ENCODE measurements at regions not wholly inside any gene's neighbourhood (a gene's known extent, or its start where the extent isn't known, plus 50 kb on each side); places are given as distances from the start of the nearest gene placed in this dataset.

DNA sequence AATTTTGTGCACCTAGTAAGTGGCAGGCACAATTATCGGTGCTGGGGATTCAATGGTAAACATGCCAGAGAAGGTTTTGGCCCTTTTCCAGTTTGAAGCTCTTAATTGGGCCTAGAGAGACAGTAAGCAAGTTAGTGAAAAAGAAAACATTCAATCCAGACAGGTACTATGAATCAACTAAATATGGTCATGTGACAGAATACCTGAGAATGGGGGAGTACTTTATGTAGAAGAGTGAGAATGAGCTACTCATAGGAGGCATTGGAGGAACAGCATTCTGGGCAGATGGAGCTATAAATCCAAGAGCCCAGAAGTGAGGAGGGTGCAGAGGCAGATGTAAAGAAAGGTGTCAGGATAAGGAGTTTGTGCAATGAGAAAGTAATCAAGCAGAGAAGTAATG is 1017.9 kb downstream of the ADGRL2 start:
- Mint-ChIP-seq H3K4me1 (ENCODE audit: low read depth, unreplicated experiment) (no peaks in the 10 kb centered on the region), H3K27me3 (ENCODE audit: unreplicated experiment) (no peaks in the 10 kb centered on the region), H3K9me3 (ENCODE audit: low read depth, unreplicated experiment) (peaks cover 3% of the 10 kb centered on the region), H3K4me3 (ENCODE audit: low read depth, unreplicated experiment) (no peak overlapping the region), H3K27ac (ENCODE audit: unreplicated experiment) (no peak overlapping the region), H3K36me3 (ENCODE audit: insufficient read depth, unreplicated experiment) (no peaks in the 10 kb centered on the region)
- DNase-seq: no peak
- intact Hi-C loops (cut with micrococcal nuclease; ENCODE audit: unreplicated experiment): no loop called here
- no TSS peak for BruUV-seq (replicated peaks)
- TF ChIP-seq, protein P1, sequence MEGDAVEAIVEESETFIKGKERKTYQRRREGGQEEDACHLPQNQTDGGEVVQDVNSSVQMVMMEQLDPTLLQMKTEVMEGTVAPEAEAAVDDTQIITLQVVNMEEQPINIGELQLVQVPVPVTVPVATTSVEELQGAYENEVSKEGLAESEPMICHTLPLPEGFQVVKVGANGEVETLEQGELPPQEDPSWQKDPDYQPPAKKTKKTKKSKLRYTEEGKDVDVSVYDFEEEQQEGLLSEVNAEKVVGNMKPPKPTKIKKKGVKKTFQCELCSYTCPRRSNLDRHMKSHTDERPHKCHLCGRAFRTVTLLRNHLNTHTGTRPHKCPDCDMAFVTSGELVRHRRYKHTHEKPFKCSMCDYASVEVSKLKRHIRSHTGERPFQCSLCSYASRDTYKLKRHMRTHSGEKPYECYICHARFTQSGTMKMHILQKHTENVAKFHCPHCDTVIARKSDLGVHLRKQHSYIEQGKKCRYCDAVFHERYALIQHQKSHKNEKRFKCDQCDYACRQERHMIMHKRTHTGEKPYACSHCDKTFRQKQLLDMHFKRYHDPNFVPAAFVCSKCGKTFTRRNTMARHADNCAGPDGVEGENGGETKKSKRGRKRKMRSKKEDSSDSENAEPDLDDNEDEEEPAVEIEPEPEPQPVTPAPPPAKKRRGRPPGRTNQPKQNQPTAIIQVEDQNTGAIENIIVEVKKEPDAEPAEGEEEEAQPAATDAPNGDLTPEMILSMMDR (IDR thresholded peaks at IDR 0.05; ENCODE audit: unreplicated experiment): no peak
- CTCF ChIA-PET: interaction anchor here (0.7 kb wide), 1 partner anchor 715 kb away, joined by 3 read pairs; no protein-coding TSS in a partner anchor

DNA sequence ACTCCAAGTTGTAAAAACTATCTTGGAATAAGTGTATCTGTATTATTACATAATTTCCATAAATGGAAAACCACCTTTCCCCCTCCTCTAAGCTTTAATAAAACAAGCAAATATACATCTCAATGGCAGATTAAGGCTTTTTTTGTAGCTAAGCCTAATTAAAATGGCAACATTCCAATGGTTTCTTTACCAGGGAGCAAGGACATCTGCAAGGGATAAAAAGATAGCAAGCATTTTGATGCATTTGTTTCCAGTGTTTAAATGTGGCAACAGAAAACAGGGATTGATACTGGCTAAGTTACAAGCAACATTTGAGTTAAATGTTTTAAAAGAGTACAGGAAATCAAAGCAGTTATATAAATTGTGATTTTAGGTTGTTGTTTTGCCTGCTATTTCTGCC is 1012.7 kb downstream of the ADGRL2 start:
- Mint-ChIP-seq H3K9me3 (ENCODE audit: low read depth, unreplicated experiment) (peaks cover 3% of the 10 kb centered on the region), H3K4me1 (ENCODE audit: low read depth, unreplicated experiment) (no peaks in the 10 kb centered on the region), H3K4me3 (ENCODE audit: low read depth, unreplicated experiment) (no peak overlapping the region), H3K27ac (ENCODE audit: unreplicated experiment) (no peak overlapping the region), H3K27me3 (ENCODE audit: unreplicated experiment) (no peaks in the 10 kb centered on the region), H3K36me3 (ENCODE audit: insufficient read depth, unreplicated experiment) (no peaks in the 10 kb centered on the region)
- CTCF ChIA-PET: no interaction called here
- intact Hi-C loops (cut with micrococcal nuclease; ENCODE audit: unreplicated experiment): no loop called here
- TF ChIP-seq, protein P1 (IDR thresholded peaks at IDR 0.05; ENCODE audit: unreplicated experiment): no peak
- DNase-seq: no peak
- BruUV-seq (replicated peaks): no TSS peak

DNA sequence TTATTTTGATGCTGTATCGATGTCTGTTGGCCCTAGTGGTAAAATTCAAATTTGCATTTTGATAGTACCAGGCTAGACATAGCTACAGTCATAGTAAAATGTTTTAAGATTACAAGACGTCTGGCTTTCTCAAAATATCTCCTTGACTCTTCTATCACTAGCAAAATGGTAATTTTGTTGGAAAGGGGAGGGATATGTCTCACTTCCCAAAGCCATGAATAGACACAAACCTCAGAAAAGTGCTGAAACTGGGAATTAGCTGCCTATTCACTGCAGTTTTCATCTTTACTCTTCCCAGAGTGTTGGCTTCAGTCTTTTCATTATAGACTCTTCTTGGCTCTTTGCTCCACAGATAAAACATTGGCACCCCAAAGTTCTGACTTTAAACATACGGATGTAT is 1009.9 kb downstream of the ADGRL2 start:
- Mint-ChIP-seq H3K4me3 (ENCODE audit: low read depth, unreplicated experiment) (no peak overlapping the region), H3K9me3 (ENCODE audit: low read depth, unreplicated experiment) (no peaks in the 10 kb centered on the region), H3K27me3 (ENCODE audit: unreplicated experiment) (no peaks in the 10 kb centered on the region), H3K36me3 (ENCODE audit: insufficient read depth, unreplicated experiment) (no peaks in the 10 kb centered on the region), H3K27ac (ENCODE audit: unreplicated experiment) (no peak overlapping the region), H3K4me1 (ENCODE audit: low read depth, unreplicated experiment) (no peaks in the 10 kb centered on the region)
- DNase-seq: no peak
- intact Hi-C loops (cut with micrococcal nuclease; ENCODE audit: unreplicated experiment): no loop called here
- no TSS peak for BruUV-seq (replicated peaks)
- CTCF ChIA-PET: no interaction called here
- TF ChIP-seq, protein P1 (IDR thresholded peaks at IDR 0.05; ENCODE audit: unreplicated experiment): no peak

DNA sequence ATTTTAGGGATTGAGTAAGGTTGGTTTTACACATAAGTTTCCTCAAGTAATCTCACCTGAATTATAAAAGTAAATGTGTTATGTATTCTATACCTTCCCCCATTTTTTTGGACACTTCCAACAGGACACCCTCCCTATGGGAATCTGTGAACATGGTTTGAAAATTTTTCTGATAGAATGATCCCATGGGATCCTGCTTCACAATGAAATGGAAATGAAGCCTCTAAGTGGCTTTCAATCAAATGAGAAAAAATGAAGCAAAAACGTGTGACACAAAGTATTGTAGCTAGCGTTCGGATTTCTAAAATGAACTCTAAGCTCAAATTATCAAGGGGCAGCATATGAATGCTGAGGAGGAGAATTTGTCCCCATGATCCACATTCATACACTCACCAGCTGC is 1006.8 kb downstream of the ADGRL2 start:
- H3K27me3 Mint-ChIP-seq (ENCODE audit: unreplicated experiment): no peaks in the 10 kb centered on the region
- no peak for DNase-seq
- H3K4me1 Mint-ChIP-seq (ENCODE audit: low read depth, unreplicated experiment): no peaks in the 10 kb centered on the region
- no peak overlapping the region for H3K27ac Mint-ChIP-seq (ENCODE audit: unreplicated experiment)
- CTCF ChIA-PET: no interaction called here
- intact Hi-C loops (cut with micrococcal nuclease; ENCODE audit: unreplicated experiment): no loop called here
- no TSS peak for BruUV-seq (replicated peaks)
- TF ChIP-seq, protein P1 (IDR thresholded peaks at IDR 0.05; ENCODE audit: unreplicated experiment): no peak
- no peaks in the 10 kb centered on the region for H3K36me3 Mint-ChIP-seq (ENCODE audit: insufficient read depth, unreplicated experiment)
- H3K4me3 Mint-ChIP-seq (ENCODE audit: low read depth, unreplicated experiment): no peak overlapping the region
- H3K9me3 Mint-ChIP-seq (ENCODE audit: low read depth, unreplicated experiment): peaks cover 9% of the 10 kb centered on the region

DNA sequence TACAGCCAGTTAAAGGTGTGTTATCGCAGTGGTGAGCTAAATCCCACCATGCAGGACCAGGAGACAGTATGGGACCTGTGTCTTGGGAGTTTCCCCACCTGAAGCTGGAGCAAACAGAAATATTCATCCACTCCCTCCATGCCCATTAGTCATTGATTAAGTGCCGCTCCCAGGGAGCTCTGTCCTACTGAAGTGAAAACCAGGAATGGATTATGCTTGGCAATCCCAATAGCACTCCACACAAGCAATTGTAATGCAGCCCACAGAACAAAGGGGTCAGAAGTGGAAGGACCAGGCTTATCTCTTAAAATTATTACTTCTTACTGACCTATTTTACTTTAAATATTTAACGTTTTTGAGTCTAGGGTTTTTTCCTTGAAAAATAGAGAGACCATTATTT is 1005.4 kb downstream of the ADGRL2 start:
- H3K9me3 Mint-ChIP-seq (ENCODE audit: low read depth, unreplicated experiment): peaks cover 11% of the 10 kb centered on the region
- no peak overlapping the region for H3K4me3 Mint-ChIP-seq (ENCODE audit: low read depth, unreplicated experiment)
- no peaks in the 10 kb centered on the region for H3K27me3 Mint-ChIP-seq (ENCODE audit: unreplicated experiment)
- no peaks in the 10 kb centered on the region for H3K36me3 Mint-ChIP-seq (ENCODE audit: insufficient read depth, unreplicated experiment)
- no TSS peak for BruUV-seq (replicated peaks)
- H3K4me1 Mint-ChIP-seq (ENCODE audit: low read depth, unreplicated experiment): no peaks in the 10 kb centered on the region
- no peak overlapping the region for H3K27ac Mint-ChIP-seq (ENCODE audit: unreplicated experiment)
- DNase-seq: no peak
- TF ChIP-seq, protein P1 (IDR thresholded peaks at IDR 0.05; ENCODE audit: unreplicated experiment): no peak
- intact Hi-C loops (cut with micrococcal nuclease; ENCODE audit: unreplicated experiment): no loop called here
- CTCF ChIA-PET: no interaction called here
